ENCODE measurements at regions not wholly inside any gene's neighbourhood (a gene's known extent, or its start where the extent isn't known, plus 50 kb on each side); places are given as distances from the start of the nearest gene placed in this dataset.

DNA sequence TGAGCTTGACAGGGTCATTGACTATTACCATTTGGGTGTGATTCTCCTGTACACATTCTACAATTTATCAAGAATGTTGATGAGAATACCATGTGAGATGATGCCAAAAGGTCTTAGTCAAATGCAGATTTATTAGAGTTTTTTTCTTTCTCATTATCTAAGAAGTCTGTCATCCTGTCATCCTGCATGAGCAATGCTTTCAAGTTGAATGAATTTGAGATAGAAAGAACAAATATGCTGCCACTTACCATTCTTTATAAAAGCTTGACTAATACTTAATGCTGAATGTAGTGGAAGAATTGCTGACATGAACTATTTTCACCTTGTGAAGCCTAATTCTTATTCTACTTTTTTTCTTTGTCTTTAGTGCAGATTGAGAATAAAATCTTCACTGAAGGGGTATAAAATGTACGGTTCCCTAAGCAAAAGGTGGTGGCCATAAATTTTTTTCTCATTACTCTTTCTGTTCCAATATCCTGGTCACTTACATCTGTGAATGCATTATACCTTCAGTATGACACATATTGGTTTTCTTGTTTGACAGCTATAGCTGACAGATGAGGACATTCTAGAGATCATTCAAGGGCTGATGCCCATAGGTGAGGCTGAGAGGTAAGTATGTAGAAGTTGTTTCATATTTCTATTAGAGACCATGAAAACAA lies 1434.7 kb downstream of the SLITRK1 start:
- no peak overlapping the region for H3K27ac ChIP-seq (ENCODE audit: control insufficient read depth, insufficient read depth)
- H3K79me2 ChIP-seq (ENCODE audit: control insufficient read depth, insufficient read depth, low read length): no peaks in the 10 kb centered on the region
- ATAC-seq (no peak), DNase-seq (ENCODE audit: low read depth, low spot score) (no peak), FAIRE-seq (no peak)
- no TSS peak for BruUV-seq (replicated peaks)
- intact Hi-C loops (cut with micrococcal nuclease; ENCODE audit: unreplicated experiment): no loop called here
- CTCF ChIA-PET: no interaction called here
- no peaks in the 10 kb centered on the region for H3K27me3 ChIP-seq (replicated peaks in 1 of 2; ENCODE audit: control insufficient read depth in 2 of 2, insufficient read depth in 2 of 2, low read length in 1 of 2)
- 0% methylated on average over 1 of the region's 1 CpG for WGBS (ENCODE audit: insufficient coverage, insufficient replicate concordance, low lambda C conversion rate, missing lambda C conversion rate)
- no peak overlapping the region for H3K9ac ChIP-seq (ENCODE audit: control insufficient read depth, insufficient read depth, low read length)
- H3K4me2 ChIP-seq (ENCODE audit: control insufficient read depth, insufficient read depth): no peak overlapping the region
- TF ChIP-seq, protein P1, sequence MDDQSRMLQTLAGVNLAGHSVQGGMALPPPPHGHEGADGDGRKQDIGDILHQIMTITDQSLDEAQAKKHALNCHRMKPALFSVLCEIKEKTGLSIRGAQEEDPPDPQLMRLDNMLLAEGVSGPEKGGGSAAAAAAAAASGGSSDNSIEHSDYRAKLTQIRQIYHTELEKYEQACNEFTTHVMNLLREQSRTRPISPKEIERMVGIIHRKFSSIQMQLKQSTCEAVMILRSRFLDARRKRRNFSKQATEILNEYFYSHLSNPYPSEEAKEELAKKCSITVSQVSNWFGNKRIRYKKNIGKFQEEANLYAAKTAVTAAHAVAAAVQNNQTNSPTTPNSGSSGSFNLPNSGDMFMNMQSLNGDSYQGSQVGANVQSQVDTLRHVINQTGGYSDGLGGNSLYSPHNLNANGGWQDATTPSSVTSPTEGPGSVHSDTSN (IDR thresholded peaks at IDR 0.05; ENCODE audit: insufficient replicate concordance, low read depth, low read length): no peak
- TF ChIP-seq TCF7 (IDR thresholded peaks at IDR 0.05; ENCODE audit: borderline replicate concordance): no peak
- no peak for TF ChIP-seq MYC (IDR thresholded peaks at IDR 0.05; ENCODE audit: insufficient read depth, insufficient read length, insufficient replicate concordance, low read length, severe bottlenecking)
- no peak for TF ChIP-seq STAT1 (conservative IDR thresholded peaks at IDR 0.05)
- no peak for TF ChIP-seq BCL11A (IDR thresholded peaks at IDR 0.05; ENCODE audit: low read depth, low read length)
- TF ChIP-seq BACH1 (IDR thresholded peaks at IDR 0.05; ENCODE audit: borderline replicate concordance): no peak
- no peak for TF ChIP-seq TAF1 (IDR thresholded peaks at IDR 0.05; ENCODE audit: borderline replicate concordance, low read depth, low read length)
- no peak for TF ChIP-seq RAD51 (IDR thresholded peaks at IDR 0.05)
- TF ChIP-seq GATAD2B (conservative IDR thresholded peaks at IDR 0.05; ENCODE audit: low read depth): no peak
- no peak for TF ChIP-seq JUND (IDR thresholded peaks at IDR 0.05; ENCODE audit: low read depth, low read length)
- TF ChIP-seq, protein P2, sequence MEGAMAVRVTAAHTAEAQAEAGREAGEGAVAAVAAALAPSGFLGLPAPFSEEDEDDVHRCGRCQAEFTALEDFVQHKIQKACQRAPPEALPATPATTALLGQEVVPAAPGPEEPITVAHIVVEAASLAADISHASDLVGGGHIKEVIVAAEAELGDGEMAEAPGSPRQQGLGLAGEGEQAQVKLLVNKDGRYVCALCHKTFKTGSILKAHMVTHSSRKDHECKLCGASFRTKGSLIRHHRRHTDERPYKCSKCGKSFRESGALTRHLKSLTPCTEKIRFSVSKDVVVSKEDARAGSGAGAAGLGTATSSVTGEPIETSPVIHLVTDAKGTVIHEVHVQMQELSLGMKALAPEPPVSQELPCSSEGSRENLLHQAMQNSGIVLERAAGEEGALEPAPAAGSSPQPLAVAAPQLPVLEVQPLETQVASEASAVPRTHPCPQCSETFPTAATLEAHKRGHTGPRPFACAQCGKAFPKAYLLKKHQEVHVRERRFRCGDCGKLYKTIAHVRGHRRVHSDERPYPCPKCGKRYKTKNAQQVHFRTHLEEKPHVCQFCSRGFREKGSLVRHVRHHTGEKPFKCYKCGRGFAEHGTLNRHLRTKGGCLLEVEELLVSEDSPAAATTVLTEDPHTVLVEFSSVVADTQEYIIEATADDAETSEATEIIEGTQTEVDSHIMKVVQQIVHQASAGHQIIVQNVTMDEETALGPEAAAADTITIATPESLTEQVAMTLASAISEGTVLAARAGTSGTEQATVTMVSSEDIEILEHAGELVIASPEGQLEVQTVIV (IDR thresholded peaks at IDR 0.05; ENCODE audit: borderline replicate concordance, partially characterized antibody): no peak
- TF ChIP-seq NBN (IDR thresholded peaks at IDR 0.05): no peak
- TF ChIP-seq NFIC (IDR thresholded peaks at IDR 0.05; ENCODE audit: low read depth, low read length): no peak
- no peak for TF ChIP-seq CBX3 (IDR thresholded peaks at IDR 0.05; ENCODE audit: borderline replicate concordance, low read depth)
- TF ChIP-seq POU2F2 (IDR thresholded peaks at IDR 0.05; ENCODE audit: borderline replicate concordance, low read depth, low read length): no peak
- TF ChIP-seq, protein P3, sequence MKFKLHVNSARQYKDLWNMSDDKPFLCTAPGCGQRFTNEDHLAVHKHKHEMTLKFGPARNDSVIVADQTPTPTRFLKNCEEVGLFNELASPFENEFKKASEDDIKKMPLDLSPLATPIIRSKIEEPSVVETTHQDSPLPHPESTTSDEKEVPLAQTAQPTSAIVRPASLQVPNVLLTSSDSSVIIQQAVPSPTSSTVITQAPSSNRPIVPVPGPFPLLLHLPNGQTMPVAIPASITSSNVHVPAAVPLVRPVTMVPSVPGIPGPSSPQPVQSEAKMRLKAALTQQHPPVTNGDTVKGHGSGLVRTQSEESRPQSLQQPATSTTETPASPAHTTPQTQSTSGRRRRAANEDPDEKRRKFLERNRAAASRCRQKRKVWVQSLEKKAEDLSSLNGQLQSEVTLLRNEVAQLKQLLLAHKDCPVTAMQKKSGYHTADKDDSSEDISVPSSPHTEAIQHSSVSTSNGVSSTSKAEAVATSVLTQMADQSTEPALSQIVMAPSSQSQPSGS (IDR thresholded peaks at IDR 0.05; ENCODE audit: low read length): no peak
- no peak for TF ChIP-seq CHD1 (IDR thresholded peaks at IDR 0.05; ENCODE audit: low read depth, low read length)
- H3K4me1 ChIP-seq (ENCODE audit: control insufficient read depth, insufficient read depth, low read length): no peaks in the 10 kb centered on the region
- H3K4me3 ChIP-seq: no peak overlapping the region
- SMC1A ChIA-PET (ENCODE audit: uncharacterized antibody, unreplicated experiment): interaction anchor here (0.8 kb wide), 1 partner anchor 13 kb away, joined by 3 read pairs; no protein-coding TSS in a partner anchor
- in situ Hi-C loops (cut with MboI): no loop called here
- POLR2A ChIA-PET: no interaction called here
- H4K20me1 ChIP-seq (ENCODE audit: control insufficient read depth, insufficient read depth): no peaks in the 10 kb centered on the region
- H3K36me3 ChIP-seq (ENCODE audit: control insufficient read depth in 2 of 2, insufficient read depth in 2 of 2, low read length in 1 of 2): no peaks in the 10 kb centered on the region
- H3K9me3 ChIP-seq (replicated peaks; ENCODE audit: control insufficient read depth, insufficient read depth, low read length): no peaks in the 10 kb centered on the region
- RAD21 ChIA-PET (ENCODE audit: unreplicated experiment): no interaction called here
- H2AFZ ChIP-seq (ENCODE audit: control insufficient read depth, low read depth, low read length): no peak overlapping the region

All from GM12878 (cell line).